IPS DF 6.9 (cell line): ENCODE measurements at regions not wholly inside any gene's neighbourhood (a gene's known extent, or its start where the extent isn't known, plus 50 kb on each side); places are given as distances from the start of the nearest gene placed in this dataset.
"Not testable (repeated sequence)": the region's sequence is repeated elsewhere in the genome, so short reads cannot be mapped to it uniquely, and the experiment has no call there.

ENCODE experiments used
- DNase-seq: peaks from one replicate; pipeline ENCODE4 v3.0.0-alpha.2; 2013; ENCODE audit warnings: low read depth, low spot score
- H3K27ac ChIP-seq: one replicate; pipeline ENCODE4 v1.5.1; 2013; ENCODE audit warnings: low read length, control low read depth
- H3K27me3 ChIP-seq: 2 replicates; pipeline ENCODE4 v1.6.1; 2013; ENCODE audit warnings: mild to moderate bottlenecking, low read length; ENCODE audit not compliant: control insufficient read depth, insufficient read depth
- H3K36me3 ChIP-seq: 2 replicates; pipeline ENCODE4 v1.6.1; 2013; ENCODE audit warnings: low read length; ENCODE audit not compliant: control insufficient read depth, insufficient read depth
- H3K4me1 ChIP-seq: 2 replicates; pipeline ENCODE4 v1.6.1; 2013; ENCODE audit warnings: low read length; ENCODE audit not compliant: control insufficient read depth, insufficient read depth
- H3K4me3 ChIP-seq: 2 replicates; pipeline ENCODE4 v1.5.1; 2013; ENCODE audit warnings: mild to moderate bottlenecking, low read length
- H3K9me3 ChIP-seq: 2 replicates; pipeline ENCODE4 v1.6.1; 2013; ENCODE audit warnings: low read length, inconsistent platforms; ENCODE audit not compliant: control insufficient read depth, insufficient read depth
- WGBS: extraction: QIAGEN DNeasy Blood & Tissue Kit; methylation state at CpG from one replicate; pipeline ENCODE4 v1.1.7; 2013; ENCODE audit warnings: mixed read lengths, missing lambda C conversion rate; ENCODE audit not compliant: insufficient read length, insufficient coverage; 5-methylcytosine and 5-hydroxymethylcytosine counted together

- WGBS: no CpG with 5 or more reads among the region's 10 CpGs
- not testable (repeated sequence) for H3K4me1 ChIP-seq, H3K27me3 ChIP-seq, H3K36me3 ChIP-seq, DNase-seq, H3K27ac ChIP-seq, H3K4me3 ChIP-seq, H3K9me3 ChIP-seq
Observed at GRCh38 chr14:106006716-106007115, 480.3 kb downstream of the TMEM121 start.

GRCh38 chr14:106010783-106011182 is 484.4 kb downstream of the TMEM121 start:
- H3K27me3 ChIP-seq: no peaks in the 10 kb centered on the region
- no CpG with 5 or more reads among the region's 4 CpGs for WGBS
- no peak for DNase-seq
- no peak overlapping the region for H3K4me3 ChIP-seq
- no peak overlapping the region for H3K27ac ChIP-seq
- H3K36me3 ChIP-seq: no peaks in the 10 kb centered on the region
- H3K4me1 ChIP-seq: no peaks in the 10 kb centered on the region
- H3K9me3 ChIP-seq: peaks cover 7% of the 10 kb centered on the region

DNA sequence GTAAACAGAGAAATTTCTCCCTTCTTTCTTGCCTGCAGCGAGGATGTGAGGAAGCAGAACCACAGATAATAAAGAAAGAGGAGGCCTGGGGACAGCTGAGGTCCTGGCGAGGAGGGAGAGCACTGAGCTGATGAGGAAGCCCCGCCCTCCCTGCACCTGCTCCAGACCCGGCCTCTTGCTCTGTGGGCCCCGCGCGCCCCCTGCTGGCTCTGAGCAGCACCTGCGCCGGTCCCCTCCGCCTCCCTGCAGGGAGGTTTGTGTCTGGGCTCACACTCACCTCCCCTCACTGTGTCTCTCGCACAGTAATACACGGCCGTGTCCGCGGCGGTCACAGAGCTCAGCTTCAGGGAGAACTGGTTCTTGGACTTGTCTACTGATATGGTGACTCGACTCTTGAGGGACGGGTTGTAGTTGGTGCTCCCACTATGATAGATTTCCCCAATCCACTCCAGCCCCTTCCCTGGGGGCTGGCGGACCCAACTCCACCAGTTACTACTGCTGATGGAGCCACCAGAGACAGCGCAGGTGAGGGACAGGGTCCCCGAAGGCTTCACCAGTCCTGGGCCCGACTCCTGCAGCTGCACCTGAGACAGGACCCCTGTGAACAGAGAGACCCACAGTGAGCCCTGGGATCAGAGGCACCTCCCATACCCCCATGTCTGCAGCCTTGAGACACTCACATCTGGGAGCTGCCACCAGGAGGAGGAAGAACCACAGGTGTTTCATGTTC is 485.4 kb downstream of the TMEM121 start:
- H3K9me3 ChIP-seq: not testable (repeated sequence)

GRCh38 chr14:106012361-106012725 is 486.0 kb downstream of the TMEM121 start:
- WGBS: no CpG with 5 or more reads among the region's 3 CpGs
- DNase-seq, H3K4me1 ChIP-seq, H3K36me3 ChIP-seq, H3K27ac ChIP-seq, H3K4me3 ChIP-seq, H3K27me3 ChIP-seq, H3K9me3 ChIP-seq: not testable (repeated sequence)

More for the DNA sequence above, 485.4 kb downstream of the TMEM121 start:
- not testable (repeated sequence) for H3K27ac ChIP-seq, H3K4me1 ChIP-seq, H3K27me3 ChIP-seq, H3K4me3 ChIP-seq, DNase-seq, H3K36me3 ChIP-seq
- WGBS: no CpG with 5 or more reads among the region's 22 CpGs

- no peak overlapping the region for H3K27ac ChIP-seq
- no peak for DNase-seq
- H3K27me3 ChIP-seq: no peaks in the 10 kb centered on the region
- no peaks in the 10 kb centered on the region for H3K4me1 ChIP-seq
- H3K9me3 ChIP-seq: peaks cover 2% of the 10 kb centered on the region
- no CpG with 5 or more reads among the region's 6 CpGs for WGBS
- H3K4me3 ChIP-seq: no peak overlapping the region
- no peaks in the 10 kb centered on the region for H3K36me3 ChIP-seq
Observed at GRCh38 chr14:106013879-106014376, 487.5 kb downstream of the TMEM121 start.

DNA sequence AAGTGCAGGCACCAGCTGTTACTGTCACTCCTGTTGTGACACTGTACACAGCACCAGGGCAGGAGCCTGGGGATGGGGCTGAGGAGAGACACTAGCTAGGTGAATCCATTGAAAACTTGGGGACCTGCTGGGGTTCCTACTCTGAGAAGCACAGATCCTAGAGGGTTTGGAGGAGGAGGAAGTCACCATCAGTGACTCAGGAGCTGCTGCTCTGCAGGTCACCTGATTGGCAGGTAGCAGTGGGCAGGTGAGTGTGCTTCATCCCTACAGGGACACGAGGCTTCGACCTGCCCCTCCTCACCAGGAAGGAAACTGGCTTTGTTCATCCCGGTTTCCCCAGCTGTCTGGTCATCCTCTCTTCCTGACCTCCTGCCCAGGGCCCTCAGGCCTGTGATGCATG is 491.6 kb downstream of the TMEM121 start:
- H3K36me3 ChIP-seq, H3K9me3 ChIP-seq, H3K4me3 ChIP-seq, H3K27me3 ChIP-seq, H3K27ac ChIP-seq, H3K4me1 ChIP-seq, DNase-seq: not testable (repeated sequence)
- whole genome bisulfite sequencing: no CpG with 5 or more reads among the region's 3 CpGs

DNA sequence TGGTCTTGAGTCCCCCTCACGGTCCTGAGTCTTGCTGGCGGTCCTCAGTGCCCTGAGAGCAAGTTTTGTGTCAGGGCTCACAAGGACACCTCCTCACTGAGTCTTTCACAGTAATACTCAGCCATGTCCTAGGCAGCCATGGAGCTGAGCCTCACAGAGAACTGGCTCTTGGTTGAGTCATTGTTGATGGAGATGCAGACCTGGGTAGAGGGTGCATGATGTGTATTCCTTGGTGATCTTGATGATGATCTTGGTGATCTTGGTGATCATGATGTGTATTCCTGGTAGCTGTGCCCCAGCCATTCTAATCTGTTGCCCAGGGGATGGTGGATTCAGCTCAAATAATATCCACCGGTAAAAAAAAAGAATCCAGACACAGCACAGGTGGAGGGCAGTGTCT is 495.4 kb downstream of the TMEM121 start:
- Histone ChIP-seq H3K27ac (no peak overlapping the region), H3K36me3 (no peaks in the 10 kb centered on the region), H3K27me3 (no peaks in the 10 kb centered on the region), H3K4me3 (no peak overlapping the region), H3K9me3 (peaks cover 9% of the 10 kb centered on the region), H3K4me1 (no peaks in the 10 kb centered on the region)
- no peak for DNase-seq
- WGBS: no CpG with 5 or more reads among the region's 3 CpGs

- not testable (repeated sequence) for H3K9me3 ChIP-seq, H3K27me3 ChIP-seq, H3K4me1 ChIP-seq, DNase-seq, H3K27ac ChIP-seq, H3K36me3 ChIP-seq, H3K4me3 ChIP-seq
- no CpG with 5 or more reads among the region's 5 CpGs for WGBS
Observed at GRCh38 chr14:106022648-106023047, 496.3 kb downstream of the TMEM121 start.

GRCh38 chr14:106023411-106023810 is 497.0 kb downstream of the TMEM121 start:
- no CpG with 5 or more reads among the region's 1 CpG for WGBS
- no peaks in the 10 kb centered on the region for H3K4me1 ChIP-seq
- H3K4me3 ChIP-seq: no peak overlapping the region
- H3K36me3 ChIP-seq: no peaks in the 10 kb centered on the region
- no peak for DNase-seq
- no peaks in the 10 kb centered on the region for H3K27me3 ChIP-seq
- H3K27ac ChIP-seq: no peak overlapping the region
- H3K9me3 ChIP-seq: peaks cover 11% of the 10 kb centered on the region

- no peaks in the 10 kb centered on the region for H3K4me1 ChIP-seq
- DNase-seq: no peak
- no peaks in the 10 kb centered on the region for H3K36me3 ChIP-seq
- no peaks in the 10 kb centered on the region for H3K27me3 ChIP-seq
- peaks cover 12% of the 10 kb centered on the region for H3K9me3 ChIP-seq
- no peak overlapping the region for H3K4me3 ChIP-seq
- WGBS: no CpG with 5 or more reads among the region's 7 CpGs
- no peak overlapping the region for H3K27ac ChIP-seq
Observed at GRCh38 chr14:106024983-106025604, 498.7 kb downstream of the TMEM121 start.

GRCh38 chr14:106026026-106026425 is 499.6 kb downstream of the TMEM121 start:
- WGBS: no CpG with 5 or more reads among the region's 6 CpGs
- Histone ChIP-seq H3K27me3 (no peaks in the 10 kb centered on the region), H3K4me3 (no peak overlapping the region), H3K9me3 (peaks cover 16% of the 10 kb centered on the region), H3K27ac (no peak overlapping the region), H3K4me1 (no peaks in the 10 kb centered on the region), H3K36me3 (no peaks in the 10 kb centered on the region)
- no peak for DNase-seq
